ENCODE measurements at regions not wholly inside any gene's neighbourhood (a gene's known extent, or its start where the extent isn't known, plus 50 kb on each side); places are given as distances from the start of the nearest gene placed in this dataset.
A peak's percentile ranks its signal among the peaks of the same experiment; 100 is the strongest.

- in situ Hi-C loops (cut with HindIII; ENCODE audit: low pct_ligation_motif_present, low sequenced_read_pairs): no loop called here
- no peak for DNase-seq
Observed at GRCh38 chr14:34372786-34373185, 89.3 kb downstream of the SPTSSA start.

GRCh38 chr14:34369648-34370030, 92.4 kb downstream of the SPTSSA start:
- TF ChIP-seq, protein P1, sequence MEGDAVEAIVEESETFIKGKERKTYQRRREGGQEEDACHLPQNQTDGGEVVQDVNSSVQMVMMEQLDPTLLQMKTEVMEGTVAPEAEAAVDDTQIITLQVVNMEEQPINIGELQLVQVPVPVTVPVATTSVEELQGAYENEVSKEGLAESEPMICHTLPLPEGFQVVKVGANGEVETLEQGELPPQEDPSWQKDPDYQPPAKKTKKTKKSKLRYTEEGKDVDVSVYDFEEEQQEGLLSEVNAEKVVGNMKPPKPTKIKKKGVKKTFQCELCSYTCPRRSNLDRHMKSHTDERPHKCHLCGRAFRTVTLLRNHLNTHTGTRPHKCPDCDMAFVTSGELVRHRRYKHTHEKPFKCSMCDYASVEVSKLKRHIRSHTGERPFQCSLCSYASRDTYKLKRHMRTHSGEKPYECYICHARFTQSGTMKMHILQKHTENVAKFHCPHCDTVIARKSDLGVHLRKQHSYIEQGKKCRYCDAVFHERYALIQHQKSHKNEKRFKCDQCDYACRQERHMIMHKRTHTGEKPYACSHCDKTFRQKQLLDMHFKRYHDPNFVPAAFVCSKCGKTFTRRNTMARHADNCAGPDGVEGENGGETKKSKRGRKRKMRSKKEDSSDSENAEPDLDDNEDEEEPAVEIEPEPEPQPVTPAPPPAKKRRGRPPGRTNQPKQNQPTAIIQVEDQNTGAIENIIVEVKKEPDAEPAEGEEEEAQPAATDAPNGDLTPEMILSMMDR (IDR thresholded peaks at IDR 0.05; ENCODE audit: low read depth, low read length, missing control alignments): no peak
- in situ Hi-C loops (cut with HindIII; ENCODE audit: low pct_ligation_motif_present, low sequenced_read_pairs): no loop called here

More at GRCh38 chr14:34372786-34373185, 89.3 kb downstream of the SPTSSA start:
- Histone ChIP-seq H3K36me3 (replicated peaks) (no peaks in the 10 kb centered on the region), H3K4me3 (ENCODE audit: low read depth, low read length) (no peak overlapping the region), H3K27me3 (replicated peaks) (no peaks in the 10 kb centered on the region), H3K27ac (no peak overlapping the region)
- TF ChIP-seq, protein P1 (IDR thresholded peaks at IDR 0.05; ENCODE audit: low read depth, low read length, missing control alignments): no peak

DNA sequence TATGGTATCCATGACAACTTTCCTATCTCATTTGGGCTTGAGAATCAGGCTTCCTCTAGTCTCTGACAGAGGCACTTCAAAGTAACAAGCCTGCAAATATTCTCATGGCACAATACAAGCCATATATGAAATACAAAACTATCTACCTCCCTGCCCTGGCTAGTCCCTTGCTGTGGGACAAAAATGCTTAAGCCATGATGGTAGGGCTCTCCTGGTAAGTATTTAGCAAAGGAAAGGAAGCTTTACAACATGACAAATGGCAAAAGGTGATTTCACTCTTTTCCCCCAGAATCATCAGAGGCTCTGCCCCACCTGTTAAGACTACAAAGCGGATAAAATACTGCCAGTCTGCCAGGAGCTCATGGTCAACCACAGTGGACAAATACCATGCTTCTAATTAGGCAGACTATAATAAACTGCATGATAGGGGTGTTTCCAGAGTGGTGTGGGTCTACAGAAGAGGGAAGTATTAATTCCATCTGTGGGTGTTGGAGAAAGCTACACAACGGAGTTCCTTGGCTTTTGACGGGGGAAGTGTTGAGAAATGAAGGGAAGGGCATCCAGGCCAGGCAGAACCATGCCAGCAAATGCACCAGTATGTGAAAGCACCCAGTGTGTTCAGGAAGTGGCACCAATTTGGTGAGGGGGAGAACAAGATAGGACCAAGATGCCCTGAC, 92.9 kb downstream of the SPTSSA start:
- Histone ChIP-seq H3K4me3 (ENCODE audit: low read depth, low read length) (no peak overlapping the region), H3K36me3 (replicated peaks) (no peaks in the 10 kb centered on the region), H3K27ac (no peak overlapping the region), H3K27me3 (replicated peaks) (no peaks in the 10 kb centered on the region)
- in situ Hi-C loops (cut with HindIII; ENCODE audit: low pct_ligation_motif_present, low sequenced_read_pairs): no loop called here
- TF ChIP-seq, protein P1 (IDR thresholded peaks at IDR 0.05; ENCODE audit: low read depth, low read length, missing control alignments): no peak
- no peak for DNase-seq

More at GRCh38 chr14:34369648-34370030, 92.4 kb downstream of the SPTSSA start:
- Histone ChIP-seq H3K4me3 (ENCODE audit: low read depth, low read length) (no peak overlapping the region), H3K27me3 (replicated peaks) (no peaks in the 10 kb centered on the region), H3K36me3 (replicated peaks) (no peaks in the 10 kb centered on the region), H3K27ac (no peak overlapping the region)
- DNase-seq: no peak

DNA sequence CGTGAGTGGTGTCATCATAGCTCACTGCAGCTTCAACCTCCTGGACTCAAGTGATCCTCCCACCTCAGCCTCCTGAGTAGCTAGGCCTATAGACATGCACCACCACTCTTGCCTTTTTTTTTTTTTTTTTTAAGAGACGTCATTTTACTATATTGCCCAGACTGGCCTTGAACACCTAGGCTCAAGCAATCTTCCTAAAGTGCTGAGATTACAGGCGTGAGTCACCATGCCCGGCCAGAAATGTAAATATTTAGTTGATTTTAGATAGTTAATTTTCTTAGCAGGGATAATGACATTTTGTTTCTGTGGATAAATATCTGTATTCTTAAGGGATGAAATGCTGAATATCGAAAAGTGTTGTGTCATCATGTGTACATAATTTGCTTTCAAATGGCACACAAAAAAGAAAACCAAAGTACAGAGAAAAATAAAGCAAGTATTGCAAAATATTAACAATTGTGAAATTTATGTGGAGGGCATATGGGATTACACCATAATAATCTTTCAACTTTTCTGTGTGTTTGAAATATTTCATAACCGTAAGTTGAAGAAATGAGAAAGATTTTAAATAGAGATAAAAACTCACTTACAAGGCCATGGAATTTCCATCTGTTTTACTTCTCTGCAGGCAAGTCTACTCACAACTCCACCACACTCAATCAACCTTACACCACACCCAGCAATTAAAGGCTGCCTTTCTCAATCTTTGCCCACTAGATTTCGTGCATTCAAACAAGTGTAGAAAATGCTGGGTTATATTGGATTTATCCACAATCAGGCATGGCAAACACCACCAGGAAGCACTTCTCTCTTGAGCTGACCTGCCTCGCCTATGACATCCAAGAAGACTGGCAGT, 93.7 kb downstream of the SPTSSA start:
- no peak overlapping the region for H3K27ac ChIP-seq
- in situ Hi-C loops (cut with HindIII; ENCODE audit: low pct_ligation_motif_present, low sequenced_read_pairs): no loop called here
- no peaks in the 10 kb centered on the region for H3K36me3 ChIP-seq (replicated peaks)
- no peak overlapping the region for H3K4me3 ChIP-seq (ENCODE audit: low read depth, low read length)
- TF ChIP-seq, protein P1 (IDR thresholded peaks at IDR 0.05; ENCODE audit: low read depth, low read length, missing control alignments): no peak
- DNase-seq: no peak
- H3K27me3 ChIP-seq (replicated peaks): no peaks in the 10 kb centered on the region

- Histone ChIP-seq H3K36me3 (replicated peaks) (no peaks in the 10 kb centered on the region), H3K27ac (no peak overlapping the region), H3K4me3 (ENCODE audit: low read depth, low read length) (no peak overlapping the region), H3K27me3 (replicated peaks) (no peaks in the 10 kb centered on the region)
- DNase-seq: no peak
- TF ChIP-seq, protein P1 (IDR thresholded peaks at IDR 0.05; ENCODE audit: low read depth, low read length, missing control alignments): peak; percentile 32
- in situ Hi-C loops (cut with HindIII; ENCODE audit: low pct_ligation_motif_present, low sequenced_read_pairs): no loop called here
Observed at GRCh38 chr14:34365309-34365915, 96.6 kb downstream of the SPTSSA start.

Data from brain microvascular endothelial cell (primary cell).